ENCODE measurements at regions not wholly inside any gene's neighbourhood (a gene's known extent, or its start where the extent isn't known, plus 50 kb on each side); places are given as distances from the start of the nearest gene placed in this dataset.

GRCh38 chr10:126839094-126839761 is 66.0 kb upstream of the DOCK1 start:
- TF ChIP-seq CTCF (IDR thresholded peaks at IDR 0.05) (no peak), POLR2A (IDR thresholded peaks at IDR 0.05) (no peak), POLR2AphosphoS5 (IDR thresholded peaks at IDR 0.05) (no peak)
